ENCODE measurements at regions not wholly inside any gene's neighbourhood (a gene's known extent, or its start where the extent isn't known, plus 50 kb on each side); places are given as distances from the start of the nearest gene placed in this dataset.
A peak's percentile ranks its signal among the peaks of the same experiment; 100 is the strongest.

- Histone ChIP-seq H3K9me3 (ENCODE audit: low read length) (no peaks in the 10 kb centered on the region), H4K20me1 (ENCODE audit: insufficient read depth) (no peaks in the 10 kb centered on the region), H3K27ac (ENCODE audit: low read length) (no peak overlapping the region), H3K27me3 (ENCODE audit: insufficient read depth, low read depth, low read length) (no peaks in the 10 kb centered on the region), H3K9ac (ENCODE audit: low read length) (no peak overlapping the region), H3F3A (ENCODE audit: insufficient read depth, low read length, poor library complexity, severe bottlenecking) (no peaks in the 10 kb centered on the region), H3K4me3 (ENCODE audit: low read length) (no peak overlapping the region), H2AFZ (ENCODE audit: low read depth, low read length) (no peak overlapping the region), H3K9me2 (ENCODE audit: insufficient read depth, low read length) (no peaks in the 10 kb centered on the region), H3K79me2 (replicated peaks; ENCODE audit: insufficient read depth, low read length) (no peaks in the 10 kb centered on the region), H3K36me3 (ENCODE audit: insufficient read depth, low read length) (no peaks in the 10 kb centered on the region), H3K4me2 (ENCODE audit: low read length) (no peak overlapping the region)
- TF ChIP-seq EP300 (conservative IDR thresholded peaks at IDR 0.05; ENCODE audit: poor library complexity, severe bottlenecking) (no peak), RAD21 (conservative IDR thresholded peaks at IDR 0.05) (no peak)
Observed at GRCh38 chr9:16985559-16986348, 115.3 kb upstream of the BNC2 start.

- Histone ChIP-seq H3K36me3 (ENCODE audit: insufficient read depth, low read length) (no peaks in the 10 kb centered on the region), H3K9me2 (ENCODE audit: insufficient read depth, low read length) (no peaks in the 10 kb centered on the region), H3K27me3 (ENCODE audit: insufficient read depth, low read depth, low read length) (no peaks in the 10 kb centered on the region), H3K4me2 (ENCODE audit: low read length) (no peak overlapping the region), H3K79me2 (replicated peaks; ENCODE audit: insufficient read depth, low read length) (no peaks in the 10 kb centered on the region), H3K4me3 (ENCODE audit: low read length) (no peak overlapping the region), H3K9ac (ENCODE audit: low read length) (no peak overlapping the region), H3K9me3 (ENCODE audit: low read length) (no peaks in the 10 kb centered on the region), H4K20me1 (ENCODE audit: insufficient read depth) (no peaks in the 10 kb centered on the region), H2AFZ (ENCODE audit: low read depth, low read length) (no peak overlapping the region), H3K27ac (ENCODE audit: low read length) (no peak overlapping the region), H3F3A (ENCODE audit: insufficient read depth, low read length, poor library complexity, severe bottlenecking) (no peaks in the 10 kb centered on the region)
- TF ChIP-seq POLR2AphosphoS5 (IDR thresholded peaks at IDR 0.05) (peak; percentile 76), EP300 (conservative IDR thresholded peaks at IDR 0.05; ENCODE audit: poor library complexity, severe bottlenecking) (peak; percentile 96), SMC3 (conservative IDR thresholded peaks at IDR 0.05; ENCODE audit: poor library complexity) (no peak)
Observed at GRCh38 chr9:16982780-16983310, 112.4 kb upstream of the BNC2 start.

- Histone ChIP-seq H3K27ac (ENCODE audit: low read length) (no peak overlapping the region), H3K9me2 (ENCODE audit: insufficient read depth, low read length) (no peaks in the 10 kb centered on the region), H4K20me1 (ENCODE audit: insufficient read depth) (no peaks in the 10 kb centered on the region), H3K36me3 (ENCODE audit: insufficient read depth, low read length) (no peaks in the 10 kb centered on the region), H3K4me3 (ENCODE audit: low read length) (no peak overlapping the region), H3K27me3 (ENCODE audit: insufficient read depth, low read depth, low read length) (no peaks in the 10 kb centered on the region), H3F3A (ENCODE audit: insufficient read depth, low read length, poor library complexity, severe bottlenecking) (no peaks in the 10 kb centered on the region), H2AFZ (ENCODE audit: low read depth, low read length) (no peak overlapping the region), H3K9me3 (ENCODE audit: low read length) (no peaks in the 10 kb centered on the region), H3K79me2 (replicated peaks; ENCODE audit: insufficient read depth, low read length) (no peaks in the 10 kb centered on the region), H3K9ac (ENCODE audit: low read length) (no peak overlapping the region), H3K4me2 (ENCODE audit: low read length) (no peak overlapping the region)
- no peak for TF ChIP-seq EZH2 (IDR thresholded peaks at IDR 0.05; ENCODE audit: borderline replicate concordance, insufficient read depth, low read length, poor library complexity, severe bottlenecking)
- no peak for TF ChIP-seq SMC3 (conservative IDR thresholded peaks at IDR 0.05; ENCODE audit: poor library complexity)
- TF ChIP-seq EP300 (conservative IDR thresholded peaks at IDR 0.05; ENCODE audit: poor library complexity, severe bottlenecking) = no peak
- TF ChIP-seq TAF1 (IDR thresholded peaks at IDR 0.05; ENCODE audit: low read depth) = no peak
- no peak for TF ChIP-seq POLR2AphosphoS5 (IDR thresholded peaks at IDR 0.05)
- no peak for TF ChIP-seq MXI1 (conservative IDR thresholded peaks at IDR 0.05; ENCODE audit: poor library complexity, severe bottlenecking)
- TF ChIP-seq REST (IDR thresholded peaks at IDR 0.05; ENCODE audit: borderline replicate concordance) = no peak
- TF ChIP-seq CTCF (IDR thresholded peaks at IDR 0.05; ENCODE audit: poor library complexity, severe bottlenecking) = no peak
- no peak for TF ChIP-seq RAD21 (conservative IDR thresholded peaks at IDR 0.05)
Observed at GRCh38 chr9:16976427-16976826, 106.0 kb upstream of the BNC2 start.
